ENCODE measurements at regions not wholly inside any gene's neighbourhood (a gene's known extent, or its start where the extent isn't known, plus 50 kb on each side); places are given as distances from the start of the nearest gene placed in this dataset.

GRCh38 chr1:106534612-106535011 lies 521.9 kb upstream of the PRMT6 start:
- Histone ChIP-seq H3K27me3 (ENCODE audit: control insufficient read depth in 2 of 2, insufficient read depth in 2 of 2, low read length in 2 of 2) (no peaks in the 10 kb centered on the region), H3K36me3 (ENCODE audit: control insufficient read depth in 2 of 2, extremely low read depth in 1 of 2, insufficient read depth in 2 of 2, low read length in 2 of 2) (no peaks in the 10 kb centered on the region), H3K4me3 (replicated peaks in 1 of 3; ENCODE audit: insufficient read depth in 1 of 3, low read depth in 1 of 3, low read length in 3 of 3) (no peak overlapping the region), H3K9ac (replicated peaks; ENCODE audit: extremely low read depth, insufficient read depth, low read length) (no peak overlapping the region), H2AFZ (ENCODE audit: low read depth, low read length) (no peak overlapping the region), H3K4me1 (ENCODE audit: control insufficient read depth, extremely low read depth, insufficient read depth, low read length) (no peaks in the 10 kb centered on the region), H3K27ac (ENCODE audit: insufficient read depth, low read depth, low read length) (no peak overlapping the region), H3K79me2 (ENCODE audit: control insufficient read depth, insufficient read depth, low read length) (no peaks in the 10 kb centered on the region), H3K9me1 (replicated peaks; ENCODE audit: control insufficient read depth, extremely low read depth, insufficient read depth, low read length) (no peaks in the 10 kb centered on the region), H3K9me3 (replicated peaks; ENCODE audit: control insufficient read depth, insufficient read depth, low read length) (no peaks in the 10 kb centered on the region), H3K4me2 (ENCODE audit: insufficient read depth, low read length) (no peak overlapping the region), H4K20me1 (replicated peaks; ENCODE audit: control insufficient read depth, extremely low read depth, insufficient read depth, low read length) (no peaks in the 10 kb centered on the region)
- intact Hi-C loops (cut with micrococcal nuclease) (no loop called here), dilution Hi-C loops (cut with MboI; ENCODE audit: extremely low pct_ligation_motif_present, low sequenced_read_pairs) (no loop called here)
- TF ChIP-seq, protein P1, sequence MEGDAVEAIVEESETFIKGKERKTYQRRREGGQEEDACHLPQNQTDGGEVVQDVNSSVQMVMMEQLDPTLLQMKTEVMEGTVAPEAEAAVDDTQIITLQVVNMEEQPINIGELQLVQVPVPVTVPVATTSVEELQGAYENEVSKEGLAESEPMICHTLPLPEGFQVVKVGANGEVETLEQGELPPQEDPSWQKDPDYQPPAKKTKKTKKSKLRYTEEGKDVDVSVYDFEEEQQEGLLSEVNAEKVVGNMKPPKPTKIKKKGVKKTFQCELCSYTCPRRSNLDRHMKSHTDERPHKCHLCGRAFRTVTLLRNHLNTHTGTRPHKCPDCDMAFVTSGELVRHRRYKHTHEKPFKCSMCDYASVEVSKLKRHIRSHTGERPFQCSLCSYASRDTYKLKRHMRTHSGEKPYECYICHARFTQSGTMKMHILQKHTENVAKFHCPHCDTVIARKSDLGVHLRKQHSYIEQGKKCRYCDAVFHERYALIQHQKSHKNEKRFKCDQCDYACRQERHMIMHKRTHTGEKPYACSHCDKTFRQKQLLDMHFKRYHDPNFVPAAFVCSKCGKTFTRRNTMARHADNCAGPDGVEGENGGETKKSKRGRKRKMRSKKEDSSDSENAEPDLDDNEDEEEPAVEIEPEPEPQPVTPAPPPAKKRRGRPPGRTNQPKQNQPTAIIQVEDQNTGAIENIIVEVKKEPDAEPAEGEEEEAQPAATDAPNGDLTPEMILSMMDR (IDR thresholded peaks at IDR 0.05; ENCODE audit: extremely low read depth in 1 of 2, insufficient read depth in 1 of 2, low read depth in 1 of 2, low read length in 2 of 2) = no peak
- no peak for TF ChIP-seq GATA2 (IDR thresholded peaks at IDR 0.05; ENCODE audit: insufficient read depth, insufficient read length, low read depth, low read length)
- no peak for TF ChIP-seq EZH2 (IDR thresholded peaks at IDR 0.05; ENCODE audit: borderline replicate concordance, low read depth, low read length, severe bottlenecking)
- no peak for TF ChIP-seq POLR2AphosphoS5 (IDR thresholded peaks at IDR 0.05; ENCODE audit: insufficient read depth, low read depth, low read length)
- TF ChIP-seq, protein P2, sequence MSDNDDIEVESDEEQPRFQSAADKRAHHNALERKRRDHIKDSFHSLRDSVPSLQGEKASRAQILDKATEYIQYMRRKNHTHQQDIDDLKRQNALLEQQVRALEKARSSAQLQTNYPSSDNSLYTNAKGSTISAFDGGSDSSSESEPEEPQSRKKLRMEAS (IDR thresholded peaks at IDR 0.05; ENCODE audit: insufficient read depth, insufficient read length) = no peak
- no peak for TF ChIP-seq POLR2A (IDR thresholded peaks at IDR 0.05; ENCODE audit: low read depth, low read length)
- TF ChIP-seq MYC (IDR thresholded peaks at IDR 0.05; ENCODE audit: low read depth, low read length) = no peak
- no peak for TF ChIP-seq JUN (IDR thresholded peaks at IDR 0.05; ENCODE audit: borderline replicate concordance, insufficient read depth, insufficient read length, low read depth)
- no peak for TF ChIP-seq FOS (IDR thresholded peaks at IDR 0.05; ENCODE audit: borderline replicate concordance, insufficient read depth, low read length)
- no peak for DNase-seq (ENCODE audit: low read depth, low spot score)
- CTCF ChIA-PET = no interaction called here
- no peak for FAIRE-seq
- BruUV-seq (replicated peaks) = no TSS peak
- POLR2A ChIA-PET = no interaction called here

Measured in endothelial cell of umbilical vein (primary cell).